ENCODE measurements at regions not wholly inside any gene's neighbourhood (a gene's known extent, or its start where the extent isn't known, plus 50 kb on each side); places are given as distances from the start of the nearest gene placed in this dataset.

DNA sequence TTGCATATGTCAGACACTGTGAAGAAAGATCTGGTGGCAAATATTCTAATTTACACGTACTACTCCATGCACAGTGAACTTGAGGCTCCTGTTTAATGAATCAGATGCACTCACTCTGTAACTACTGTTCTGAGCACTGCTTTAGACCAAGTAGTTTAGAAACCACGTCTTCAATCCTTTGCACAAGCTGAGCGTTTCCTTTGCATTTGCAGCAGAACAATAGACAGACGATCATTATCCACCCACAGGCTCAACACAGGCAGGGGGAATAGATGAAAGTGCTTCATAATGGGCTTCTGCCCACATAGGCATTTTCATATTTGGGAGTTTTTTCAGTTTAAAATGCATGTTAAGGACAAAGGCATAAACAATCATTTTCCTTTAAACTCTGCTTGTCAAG is 423.3 kb upstream of the ADAMTS16 start:
- TF ChIP-seq, protein P1, sequence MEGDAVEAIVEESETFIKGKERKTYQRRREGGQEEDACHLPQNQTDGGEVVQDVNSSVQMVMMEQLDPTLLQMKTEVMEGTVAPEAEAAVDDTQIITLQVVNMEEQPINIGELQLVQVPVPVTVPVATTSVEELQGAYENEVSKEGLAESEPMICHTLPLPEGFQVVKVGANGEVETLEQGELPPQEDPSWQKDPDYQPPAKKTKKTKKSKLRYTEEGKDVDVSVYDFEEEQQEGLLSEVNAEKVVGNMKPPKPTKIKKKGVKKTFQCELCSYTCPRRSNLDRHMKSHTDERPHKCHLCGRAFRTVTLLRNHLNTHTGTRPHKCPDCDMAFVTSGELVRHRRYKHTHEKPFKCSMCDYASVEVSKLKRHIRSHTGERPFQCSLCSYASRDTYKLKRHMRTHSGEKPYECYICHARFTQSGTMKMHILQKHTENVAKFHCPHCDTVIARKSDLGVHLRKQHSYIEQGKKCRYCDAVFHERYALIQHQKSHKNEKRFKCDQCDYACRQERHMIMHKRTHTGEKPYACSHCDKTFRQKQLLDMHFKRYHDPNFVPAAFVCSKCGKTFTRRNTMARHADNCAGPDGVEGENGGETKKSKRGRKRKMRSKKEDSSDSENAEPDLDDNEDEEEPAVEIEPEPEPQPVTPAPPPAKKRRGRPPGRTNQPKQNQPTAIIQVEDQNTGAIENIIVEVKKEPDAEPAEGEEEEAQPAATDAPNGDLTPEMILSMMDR (IDR thresholded peaks at IDR 0.05): no peak
- no peak for TF ChIP-seq ZFP36 (IDR thresholded peaks at IDR 0.05; ENCODE audit: borderline replicate concordance, partially characterized antibody)
- TF ChIP-seq POLR2A (IDR thresholded peaks at IDR 0.05; ENCODE audit: low read length): no peak
- no peak for TF ChIP-seq RCOR1 (IDR thresholded peaks at IDR 0.05; ENCODE audit: low read depth, low read length)
- no peak for TF ChIP-seq HDAC2 (IDR thresholded peaks at IDR 0.05)
- no peak for TF ChIP-seq JUNB (IDR thresholded peaks at IDR 0.05)
- TF ChIP-seq ESRRA (IDR thresholded peaks at IDR 0.05; ENCODE audit: borderline replicate concordance, low read length): no peak
- TF ChIP-seq MAFK (IDR thresholded peaks at IDR 0.05; ENCODE audit: partially characterized antibody): no peak
- no peak for TF ChIP-seq MYC (IDR thresholded peaks at IDR 0.05; ENCODE audit: borderline replicate concordance, low read length)
- TF ChIP-seq, protein P2, sequence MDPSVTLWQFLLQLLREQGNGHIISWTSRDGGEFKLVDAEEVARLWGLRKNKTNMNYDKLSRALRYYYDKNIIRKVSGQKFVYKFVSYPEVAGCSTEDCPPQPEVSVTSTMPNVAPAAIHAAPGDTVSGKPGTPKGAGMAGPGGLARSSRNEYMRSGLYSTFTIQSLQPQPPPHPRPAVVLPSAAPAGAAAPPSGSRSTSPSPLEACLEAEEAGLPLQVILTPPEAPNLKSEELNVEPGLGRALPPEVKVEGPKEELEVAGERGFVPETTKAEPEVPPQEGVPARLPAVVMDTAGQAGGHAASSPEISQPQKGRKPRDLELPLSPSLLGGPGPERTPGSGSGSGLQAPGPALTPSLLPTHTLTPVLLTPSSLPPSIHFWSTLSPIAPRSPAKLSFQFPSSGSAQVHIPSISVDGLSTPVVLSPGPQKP (IDR thresholded peaks at IDR 0.05; ENCODE audit: low read depth, low read length): no peak
